ENCODE measurements at regions not wholly inside any gene's neighbourhood (a gene's known extent, or its start where the extent isn't known, plus 50 kb on each side); places are given as distances from the start of the nearest gene placed in this dataset.
"Not testable (repeated sequence)": the region's sequence is repeated elsewhere in the genome, so short reads cannot be mapped to it uniquely, and the experiment has no call there.

DNA sequence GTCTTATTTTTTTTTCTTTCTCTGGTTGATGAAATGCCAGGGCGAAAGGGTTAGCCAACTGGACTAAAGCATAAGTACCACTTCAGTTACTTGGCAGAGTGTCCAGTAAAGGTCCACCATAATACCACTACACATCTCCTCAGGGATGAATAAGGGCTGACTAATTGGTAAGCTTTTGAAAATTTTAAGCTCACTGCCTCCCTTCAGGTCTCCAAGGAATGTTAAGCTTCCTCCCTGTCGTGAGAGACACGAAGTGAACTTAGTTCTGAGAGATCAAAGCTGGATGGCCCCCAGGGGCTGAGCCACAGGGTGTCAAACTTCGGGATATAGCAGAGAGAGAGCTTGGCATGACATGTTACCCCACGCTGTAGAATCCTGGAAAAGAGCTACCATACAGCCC is 111.4 kb downstream of the VSIG4 start:
- TF ChIP-seq, protein P1, sequence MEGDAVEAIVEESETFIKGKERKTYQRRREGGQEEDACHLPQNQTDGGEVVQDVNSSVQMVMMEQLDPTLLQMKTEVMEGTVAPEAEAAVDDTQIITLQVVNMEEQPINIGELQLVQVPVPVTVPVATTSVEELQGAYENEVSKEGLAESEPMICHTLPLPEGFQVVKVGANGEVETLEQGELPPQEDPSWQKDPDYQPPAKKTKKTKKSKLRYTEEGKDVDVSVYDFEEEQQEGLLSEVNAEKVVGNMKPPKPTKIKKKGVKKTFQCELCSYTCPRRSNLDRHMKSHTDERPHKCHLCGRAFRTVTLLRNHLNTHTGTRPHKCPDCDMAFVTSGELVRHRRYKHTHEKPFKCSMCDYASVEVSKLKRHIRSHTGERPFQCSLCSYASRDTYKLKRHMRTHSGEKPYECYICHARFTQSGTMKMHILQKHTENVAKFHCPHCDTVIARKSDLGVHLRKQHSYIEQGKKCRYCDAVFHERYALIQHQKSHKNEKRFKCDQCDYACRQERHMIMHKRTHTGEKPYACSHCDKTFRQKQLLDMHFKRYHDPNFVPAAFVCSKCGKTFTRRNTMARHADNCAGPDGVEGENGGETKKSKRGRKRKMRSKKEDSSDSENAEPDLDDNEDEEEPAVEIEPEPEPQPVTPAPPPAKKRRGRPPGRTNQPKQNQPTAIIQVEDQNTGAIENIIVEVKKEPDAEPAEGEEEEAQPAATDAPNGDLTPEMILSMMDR (conservative IDR thresholded peaks at IDR 0.05; ENCODE audit: low read length) = no peak
- no peak overlapping the region for H3K4me3 ChIP-seq (ENCODE audit: low read length)
- no peak for DNase-seq (ENCODE audit: low read depth)

DNA sequence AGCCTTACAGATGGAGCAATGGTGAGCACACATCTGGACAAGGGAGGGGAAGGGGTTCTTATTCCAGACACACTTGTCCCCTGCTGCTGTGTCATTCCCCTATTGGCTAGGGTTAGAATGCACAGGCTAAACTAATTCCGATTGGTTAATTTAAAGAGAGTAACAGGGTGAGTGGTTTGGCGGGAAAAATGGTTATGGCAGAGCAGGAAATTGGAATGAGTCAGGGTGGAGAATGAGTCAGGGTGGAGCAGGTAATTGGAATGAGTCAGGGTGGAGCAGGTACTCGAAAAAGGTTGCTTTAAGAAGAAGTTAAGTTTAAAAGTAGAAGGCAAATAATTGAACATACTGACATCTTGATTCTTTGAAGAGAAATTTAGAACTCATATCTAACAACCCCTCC is 112.5 kb downstream of the VSIG4 start:
- not testable (repeated sequence) for H3K4me3 ChIP-seq (ENCODE audit: low read length); DNase-seq (ENCODE audit: low read depth)

DNA sequence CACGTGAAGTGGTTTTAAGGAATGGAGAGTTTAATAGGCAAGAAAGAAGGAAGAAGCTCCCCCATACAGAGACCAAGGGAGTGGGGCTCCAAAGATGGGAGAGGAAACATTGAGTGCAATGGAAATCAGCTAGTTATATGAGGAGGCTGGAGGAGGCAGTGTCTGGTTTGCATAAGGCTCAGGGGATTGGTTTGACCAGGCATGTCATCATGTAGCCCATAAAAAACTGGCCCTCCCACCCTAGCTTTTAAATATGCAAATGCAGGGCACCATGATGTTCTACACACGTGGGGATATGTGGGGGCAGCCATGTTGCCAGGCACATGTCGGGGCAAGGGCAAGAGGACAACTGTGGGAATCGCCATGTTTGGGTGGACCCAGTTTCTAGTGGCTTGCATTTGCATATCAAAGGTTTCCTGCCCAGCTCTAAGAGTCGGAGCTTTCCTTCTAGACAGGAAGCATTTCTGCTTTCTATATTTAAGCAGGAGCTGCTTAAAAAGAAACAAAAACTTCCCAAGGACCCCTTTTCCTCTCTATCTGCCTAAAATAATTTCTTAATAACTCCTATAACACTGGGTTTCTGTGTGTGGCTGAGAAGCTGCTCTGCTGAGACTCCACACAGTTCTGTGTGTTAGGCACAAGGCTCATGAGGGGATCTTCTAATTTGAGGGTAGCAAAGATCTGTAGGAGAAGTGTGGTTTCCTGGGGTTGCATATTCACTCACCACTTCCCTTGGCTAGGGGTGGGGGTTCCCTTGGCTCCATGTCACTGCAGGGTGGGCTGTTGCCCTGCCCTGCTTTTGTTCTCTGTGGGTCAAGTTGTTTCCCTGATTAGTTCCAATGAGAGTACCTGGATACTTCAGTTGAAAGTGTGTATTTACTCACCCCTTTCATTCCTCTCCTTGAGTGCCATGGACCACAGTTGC is 113.5 kb downstream of the VSIG4 start:
- no peak overlapping the region for H3K4me3 ChIP-seq (ENCODE audit: low read length)
- DNase-seq (ENCODE audit: low read depth) = no peak
- TF ChIP-seq, protein P1 (conservative IDR thresholded peaks at IDR 0.05; ENCODE audit: low read length) = no peak

DNA sequence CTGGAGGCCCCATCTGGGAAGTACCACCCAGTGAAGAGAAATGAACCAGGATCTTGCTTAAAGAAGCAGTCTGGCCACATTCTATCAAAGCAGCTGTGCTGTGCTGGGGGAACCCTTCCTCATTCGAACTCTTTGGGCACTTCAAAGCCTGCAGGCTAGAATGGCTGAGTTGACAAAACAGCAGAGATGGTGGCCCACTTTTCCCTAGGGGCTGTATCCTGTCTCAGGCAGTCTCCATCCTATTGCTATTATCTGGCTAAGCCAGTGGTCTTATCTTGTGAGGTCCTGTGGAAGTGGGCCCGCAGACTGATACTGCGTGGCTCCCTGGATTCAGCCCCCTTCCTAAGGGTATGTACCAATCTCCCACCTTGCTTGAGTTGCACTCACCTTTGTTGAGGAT is 114.3 kb downstream of the VSIG4 start:
- no peak for DNase-seq (ENCODE audit: low read depth)
- H3K4me3 ChIP-seq (ENCODE audit: low read length) = no peak overlapping the region
- TF ChIP-seq, protein P1 (conservative IDR thresholded peaks at IDR 0.05; ENCODE audit: low read length) = no peak

DNA sequence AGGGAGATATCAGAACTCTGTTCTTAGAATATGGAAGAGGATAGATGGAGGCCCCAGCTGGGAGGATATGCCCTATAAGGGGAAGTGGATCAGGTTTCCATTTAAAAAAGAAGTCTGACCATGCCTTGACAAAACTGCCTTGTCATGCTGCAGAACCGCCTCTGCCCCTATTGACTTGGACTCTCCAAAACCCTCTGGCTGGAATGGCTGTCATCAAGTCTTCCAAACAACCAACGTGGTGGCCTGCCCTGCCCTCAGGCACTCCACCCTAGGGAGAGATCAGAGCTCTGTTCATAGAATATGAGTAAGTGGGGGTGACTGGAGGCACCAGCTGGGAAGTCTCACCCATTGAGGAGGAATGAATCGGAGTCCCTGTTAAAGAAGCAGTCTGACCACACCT is 114.9 kb downstream of the VSIG4 start:
- TF ChIP-seq, protein P1 (conservative IDR thresholded peaks at IDR 0.05; ENCODE audit: low read length) = no peak
- no peak overlapping the region for H3K4me3 ChIP-seq (ENCODE audit: low read length)

DNA sequence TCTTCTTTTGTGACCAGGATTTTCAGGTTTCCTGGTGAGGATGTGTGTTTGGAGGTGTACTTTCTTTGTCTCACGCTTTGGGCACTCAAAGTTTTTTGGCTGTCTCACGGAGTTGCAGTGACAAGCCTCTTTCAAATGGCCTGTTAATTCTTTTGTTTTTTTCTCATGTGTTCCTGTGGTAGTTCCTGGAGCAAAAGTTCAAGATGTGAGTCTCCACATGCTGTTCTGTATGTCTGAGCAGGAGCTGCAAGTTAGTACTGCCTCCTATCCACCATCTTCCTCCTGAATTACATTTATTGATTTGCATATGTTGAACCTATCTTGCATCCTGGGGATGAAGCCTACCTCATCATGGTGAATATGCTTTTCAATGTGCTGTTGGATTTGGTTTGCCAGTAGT is 118.5 kb downstream of the VSIG4 start:
- H3K4me3 ChIP-seq (ENCODE audit: low read length) = no peak overlapping the region
- TF ChIP-seq, protein P1 (conservative IDR thresholded peaks at IDR 0.05; ENCODE audit: low read length) = no peak
- DNase-seq (ENCODE audit: low read depth) = no peak

More for the DNA sequence above, 114.9 kb downstream of the VSIG4 start:
- DNase-seq (ENCODE audit: low read depth) = no peak

DNA sequence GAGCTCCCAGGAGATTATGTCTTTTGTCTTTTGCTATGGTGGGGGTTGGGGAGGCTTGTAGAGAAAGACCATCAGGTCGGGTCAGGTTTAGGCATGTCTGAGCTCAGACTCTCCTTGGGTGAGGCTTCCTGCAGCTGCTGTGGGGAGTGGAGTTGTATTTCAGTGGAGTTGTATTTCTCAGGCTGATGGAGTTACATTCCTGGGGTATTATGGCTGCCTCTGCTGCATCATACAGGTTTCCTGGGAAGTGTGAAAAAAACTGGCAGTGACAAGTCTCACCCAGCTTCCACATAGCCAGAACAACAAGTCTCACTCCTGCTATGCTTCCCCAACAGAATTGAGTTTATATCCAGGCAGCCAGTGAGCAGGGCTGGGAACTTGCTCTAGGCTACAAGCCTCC is 119.3 kb downstream of the VSIG4 start:
- TF ChIP-seq, protein P1 (conservative IDR thresholded peaks at IDR 0.05; ENCODE audit: low read length) = no peak
- no peak for DNase-seq (ENCODE audit: low read depth)
- H3K4me3 ChIP-seq (ENCODE audit: low read length) = no peak overlapping the region

All from AG10803 (cell line).